GM12878 (cell line): ENCODE measurements at regions not wholly inside any gene's neighbourhood (a gene's known extent, or its start where the extent isn't known, plus 50 kb on each side); places are given as distances from the start of the nearest gene placed in this dataset.

Experiments
- ATAC-seq: fragments of 200-7000 bp; cut with Tn5 transposase; 3 replicates; pipeline ENCODE4 v1.9.1; 2020; ENCODE audit warnings: mild to moderate bottlenecking, moderate library complexity
- BruUV-seq: library from RNA; stranded (reverse); fragments of 400-500 nt; replicated peaks from 2 replicates; lab custom pipeline; 2021; lab: Mats Ljungman, UMichigan
- CTCF ChIA-PET: fragments of 300-600 bp; sonication (Branson Sonifier 250); formaldehyde crosslinking; extraction: SDS; loops from one replicate; lab custom pipeline; 2021; ENCODE audit warnings: inconsistent platforms; lab: Yijun Ruan, JAX
- POLR2A ChIA-PET: fragments of 350-600 bp; formaldehyde crosslinking; extraction: SDS; loops from one replicate; lab custom pipeline; 2021; ENCODE audit warnings: inconsistent platforms; lab: Charles Lee
- RAD21 ChIA-PET: fragments of 300-600 bp; sonication (Branson Sonifier 250); formaldehyde crosslinking; loops from one replicate; lab custom pipeline; 2023; ENCODE audit warnings: antibody characterized with exemption; ENCODE audit not compliant: unreplicated experiment; lab: Charles Lee
- SMC1A ChIA-PET: fragments of 300-600 bp; sonication (Branson Sonifier 250); formaldehyde crosslinking; loops from one replicate; lab custom pipeline; 2023; ENCODE audit not compliant: unreplicated experiment, uncharacterized antibody; lab: Charles Lee
- DNase-seq: peaks from one replicate; pipeline ENCODE4 v3.0.0-alpha.2; 2011; ENCODE audit warnings: low read depth, low spot score
- FAIRE-seq: peaks from 3 replicates; lab custom pipeline; 2011; peaks lifted over from hg19 to GRCh38; lab: Jason Lieb, UNC
- H2AFZ ChIP-seq: 2 replicates; pipeline ENCODE4 v1.6.0; 2011; ENCODE audit warnings: low read depth, low read length, control low read depth; ENCODE audit not compliant: control insufficient read depth
- H3K27ac ChIP-seq: 2 replicates; pipeline ENCODE4 v1.5.1; 2011; ENCODE audit warnings: control low read depth; ENCODE audit not compliant: control insufficient read depth, insufficient read depth
- H3K27me3 ChIP-seq, 2 experiments: replicated peaks in 1 of 2; 2 replicates each; pipeline versions ENCODE4 v1.6.0 to v1.6.1; 2011; ENCODE audit warnings: low read length in 1 of 2; ENCODE audit not compliant: control insufficient read depth in 2 of 2, insufficient read depth in 2 of 2
- H3K36me3 ChIP-seq, 2 experiments: 2 replicates each; pipeline ENCODE4 v1.5.1; 2011; ENCODE audit warnings: low read length in 1 of 2; ENCODE audit not compliant: control insufficient read depth in 2 of 2, insufficient read depth in 2 of 2
- H3K4me1 ChIP-seq: 2 replicates; pipeline ENCODE4 v1.6.1; 2011; ENCODE audit warnings: mild to moderate bottlenecking, low read length, moderate library complexity, mixed read lengths; ENCODE audit not compliant: control insufficient read depth, insufficient read depth
- H3K4me2 ChIP-seq: 2 replicates; pipeline ENCODE4 v1.6.0; 2011; ENCODE audit warnings: control low read depth; ENCODE audit not compliant: control insufficient read depth, insufficient read depth
- H3K4me3 ChIP-seq: fragments of 200-600 bp; sonication (generic); 2 replicates; pipeline ENCODE4 v1.5.1; 2016
- H3K79me2 ChIP-seq: 2 replicates; pipeline ENCODE4 v1.6.0; 2011; ENCODE audit warnings: low read length; ENCODE audit not compliant: control insufficient read depth, insufficient read depth
- H3K9ac ChIP-seq: 2 replicates; pipeline ENCODE4 v1.8.0; 2011; ENCODE audit warnings: low read length, control low read depth, mixed read lengths; ENCODE audit not compliant: control insufficient read depth, insufficient read depth
- H3K9me3 ChIP-seq: replicated peaks from 3 replicates; pipeline ENCODE4 v1.5.1; 2011; ENCODE audit warnings: mild to moderate bottlenecking, low read length; ENCODE audit not compliant: control insufficient read depth, insufficient read depth
- H4K20me1 ChIP-seq: 2 replicates; pipeline ENCODE4 v1.6.0; 2011; ENCODE audit not compliant: control insufficient read depth, insufficient read depth
- GATAD2B ChIP-seq: fragments of 450-650 bp; conservative IDR thresholded peaks from 2 replicates; pipeline ENCODE4 v1.6.1; 2017; ENCODE audit warnings: low read depth, mild to moderate bottlenecking, moderate library complexity
- RBBP5 ChIP-seq: fragments of 200-600 bp; sonication (generic); conservative IDR thresholded peaks from 2 replicates; pipeline ENCODE4 v1.6.1; 2016
- SUZ12 ChIP-seq: fragments of 200-600 bp; sonication (generic); IDR thresholded peaks from one replicate; pipeline ENCODE4 v1.6.1; 2018; ENCODE audit warnings: antibody characterized with exemption, mild to moderate bottlenecking; ENCODE audit not compliant: unreplicated experiment
- WGBS: methylation state at CpG from one replicate; pipeline ENCODE4 v1.1.6; 2016; ENCODE audit warnings: low lambda C conversion rate; ENCODE audit not compliant: insufficient replicate concordance, insufficient coverage; ENCODE audit errors: missing lambda C conversion rate; 5-methylcytosine and 5-hydroxymethylcytosine counted together
- in situ Hi-C: fragments of 300-500 bp; cut with MboI; formaldehyde crosslinking; loops from 9 replicates; pipeline ENCODE4 v1.14.3; 2018; ENCODE audit warnings: mixed read lengths
- intact Hi-C: fragments of 100-400 bp; cut with micrococcal nuclease; formaldehyde crosslinking; loops from one replicate; pipeline ENCODE4 v1.14.2; 2022; ENCODE audit not compliant: unreplicated experiment

- Histone ChIP-seq H3K4me3 (no peak overlapping the region), H3K36me3 (no peaks in the 10 kb centered on the region), H3K79me2 (no peaks in the 10 kb centered on the region), H3K27me3 (no peaks in the 10 kb centered on the region), H3K27ac (no peak overlapping the region), H3K9me3 (no peaks in the 10 kb centered on the region), H3K9ac (no peak overlapping the region), H3K4me1 (no peaks in the 10 kb centered on the region), H4K20me1 (no peaks in the 10 kb centered on the region), H2AFZ (no peak overlapping the region), H3K4me2 (no peak overlapping the region)
- RAD21 ChIA-PET, result no interaction called here
- CTCF ChIA-PET, result no interaction called here
- WGBS, result 27% methylated on average over 20 of the region's 21 CpGs
- ATAC-seq, result no peak
- FAIRE-seq, result no peak
- no TSS peak for BruUV-seq
- intact Hi-C loops (no loop called here), in situ Hi-C loops (no loop called here)
- TF ChIP-seq GATAD2B, result no peak
- no peak for TF ChIP-seq RBBP5
- POLR2A ChIA-PET, result no interaction called here
- SMC1A ChIA-PET, result no interaction called here
- DNase-seq, result no peak
Observed at GRCh38 chr6:167644412-167645132, 182.1 kb upstream of the AFDN start.

- no peak overlapping the region for H3K4me2 ChIP-seq
- RAD21 ChIA-PET, result no interaction called here
- BruUV-seq, result no TSS peak
- H2AFZ ChIP-seq, result no peak overlapping the region
- no peak overlapping the region for H3K4me3 ChIP-seq
- SMC1A ChIA-PET, result no interaction called here
- no peaks in the 10 kb centered on the region for H3K79me2 ChIP-seq
- H4K20me1 ChIP-seq, result no peaks in the 10 kb centered on the region
- no peak for FAIRE-seq
- CTCF ChIA-PET, result no interaction called here
- ATAC-seq, result no peak
- H3K9me3 ChIP-seq, result no peaks in the 10 kb centered on the region
- in situ Hi-C loops, result no loop called here
- POLR2A ChIA-PET, result no interaction called here
- H3K27me3 ChIP-seq, result no peaks in the 10 kb centered on the region
- no peak overlapping the region for H3K9ac ChIP-seq
- H3K4me1 ChIP-seq, result no peaks in the 10 kb centered on the region
- no peak overlapping the region for H3K27ac ChIP-seq
- no peak for DNase-seq
- no peak for TF ChIP-seq SUZ12
- H3K36me3 ChIP-seq, result no peaks in the 10 kb centered on the region
- WGBS, result 14% methylated on average over 8 of the region's 8 CpGs
- intact Hi-C loops, result no loop called here
Observed at GRCh38 chr6:167645368-167645767, 181.3 kb upstream of the AFDN start.
